T-helper 1 cell treated with Interleukin-12 subunit alpha and Interleukin-12 subunit beta and Interleukin-4 antibody, amounts not matched to agents 30 μg/mL and 1 μg/mL, for 36 hours (primary cell): ENCODE measurements at regions not wholly inside any gene's neighbourhood (a gene's known extent, or its start where the extent isn't known, plus 50 kb on each side); places are given as distances from the start of the nearest gene placed in this dataset.
"Not testable (repeated sequence)": the region's sequence is repeated elsewhere in the genome, so short reads cannot be mapped to it uniquely, and the experiment has no call there.

ENCODE experiments used
- H3K27ac Mint-ChIP-seq: one replicate; pipeline ENCODE4 v1.8.0; 2021; ENCODE audit warnings: mild to moderate bottlenecking, mixed read lengths
- H3K27me3 Mint-ChIP-seq: one replicate; pipeline ENCODE4 v1.8.0; 2021; ENCODE audit warnings: low read depth, mixed read lengths
- H3K36me3 Mint-ChIP-seq: one replicate; pipeline ENCODE4 v1.8.0; 2021; ENCODE audit warnings: low read depth, mixed read lengths
- H3K4me1 Mint-ChIP-seq: one replicate; pipeline ENCODE4 v1.8.0; 2021; ENCODE audit warnings: low read depth, mixed read lengths
- H3K4me3 Mint-ChIP-seq: one replicate; pipeline ENCODE4 v1.8.0; 2021; ENCODE audit warnings: mild to moderate bottlenecking, moderate library complexity, mixed read lengths
- H3K9me3 Mint-ChIP-seq: one replicate; pipeline ENCODE4 v1.8.0; 2021; ENCODE audit warnings: mixed read lengths

DNA sequence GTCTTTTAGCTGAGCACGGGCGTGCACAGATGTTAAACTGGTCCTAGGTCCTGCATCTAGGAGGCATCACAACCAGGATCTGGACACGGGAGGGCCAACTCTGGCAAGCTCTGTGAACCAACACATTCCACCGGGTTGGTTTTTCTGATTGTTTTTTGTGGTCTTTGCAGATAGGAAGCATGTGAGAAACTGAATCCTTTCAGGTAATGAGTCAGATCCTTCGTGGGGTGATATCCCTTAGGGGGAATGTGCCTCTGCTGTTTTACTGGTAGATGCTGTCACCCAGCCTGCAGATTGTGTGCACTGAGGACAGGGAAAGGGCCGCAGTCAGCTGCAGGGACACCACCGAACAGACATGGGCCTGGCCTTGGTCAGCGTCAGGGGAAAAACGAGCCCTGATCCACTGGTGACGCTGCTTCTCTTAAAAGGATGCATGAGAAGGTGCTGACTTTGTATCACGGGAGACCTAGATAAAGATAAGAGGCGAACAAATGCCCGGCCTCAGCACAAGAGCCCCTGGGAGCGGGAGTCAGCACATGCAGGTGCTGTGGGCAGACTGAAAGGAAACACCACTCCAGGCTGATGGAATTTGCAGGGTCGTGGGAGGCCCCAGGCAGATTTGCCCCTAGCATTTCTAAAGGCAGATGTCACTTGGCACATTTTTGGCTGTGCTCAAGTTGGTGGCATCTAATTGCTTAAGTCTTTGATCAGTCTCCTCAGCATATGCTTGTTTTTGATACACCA, 51.1 kb downstream of the DOP1B start:
- H3K4me3 Mint-ChIP-seq: no peak overlapping the region
- no peak overlapping the region for H3K27ac Mint-ChIP-seq
- no peaks in the 10 kb centered on the region for H3K27me3 Mint-ChIP-seq
- H3K4me1 Mint-ChIP-seq: peaks cover 25% of the 10 kb centered on the region
- H3K9me3 Mint-ChIP-seq: no peaks in the 10 kb centered on the region
- H3K36me3 Mint-ChIP-seq: peaks cover 11% of the 10 kb centered on the region

DNA sequence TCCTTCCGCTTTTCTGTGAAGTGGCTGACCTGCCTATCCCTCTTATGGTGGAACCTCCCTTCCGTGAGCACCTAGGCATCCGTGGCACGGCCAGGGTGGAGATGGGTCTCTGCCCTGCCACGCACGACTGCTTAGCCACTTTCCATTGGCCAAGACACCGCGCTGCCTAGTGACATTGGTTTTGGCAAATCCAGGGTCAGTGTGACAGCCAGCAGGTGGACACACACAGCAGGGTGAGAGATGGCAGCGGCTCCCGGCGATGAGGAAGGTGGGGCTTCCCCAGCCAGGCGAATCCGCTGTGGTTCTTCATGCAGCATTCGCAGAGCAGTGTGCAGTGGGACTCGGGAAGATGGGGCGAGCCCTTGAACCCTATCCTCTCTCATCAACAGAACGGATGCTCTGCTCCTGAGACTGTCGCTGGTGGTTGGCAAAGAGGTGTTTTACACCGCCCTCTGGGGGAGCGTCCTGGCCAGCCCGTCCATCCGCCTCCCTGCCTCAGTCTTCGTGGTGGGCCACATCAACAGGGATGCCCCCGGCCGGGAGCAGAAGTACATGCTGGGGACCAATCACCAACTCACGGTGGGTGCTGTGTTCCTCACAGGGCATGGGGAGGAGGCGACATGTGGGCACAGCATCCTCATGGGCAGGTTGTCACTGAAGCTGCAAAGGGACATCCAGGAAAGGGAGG, 51.8 kb downstream of the DOP1B start:
- Mint-ChIP-seq H3K4me3 (no peak overlapping the region), H3K36me3 (peaks cover 8% of the 10 kb centered on the region), H3K4me1 (peaks cover 18% of the 10 kb centered on the region), H3K27me3 (no peaks in the 10 kb centered on the region), H3K9me3 (no peaks in the 10 kb centered on the region), H3K27ac (no peak overlapping the region)

DNA sequence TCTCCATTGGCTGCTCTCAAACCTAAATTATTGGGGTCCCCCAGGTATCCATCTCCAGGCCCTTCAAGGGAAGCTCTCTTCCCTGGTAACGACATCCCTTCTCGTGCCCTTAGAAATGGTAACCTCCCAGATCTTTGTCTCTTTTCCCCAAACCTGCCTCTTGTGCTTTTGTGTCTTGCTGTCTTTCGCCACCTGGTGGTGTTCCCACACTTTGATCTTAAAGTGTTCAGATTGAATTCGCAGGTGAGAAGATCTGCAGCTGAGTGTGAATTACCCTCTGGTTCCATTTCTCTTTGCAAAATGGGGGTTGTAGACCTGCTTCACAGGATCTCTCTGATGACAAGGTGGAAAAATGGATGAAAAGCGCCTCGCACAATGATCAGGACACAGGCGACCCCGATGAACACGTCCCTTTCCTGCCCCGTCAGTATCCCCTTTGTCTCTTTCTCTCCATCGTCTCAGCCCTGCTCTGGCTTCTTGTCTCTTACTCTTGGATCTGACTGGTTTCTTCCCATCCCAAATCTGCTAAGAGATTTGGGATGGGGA, 53.1 kb downstream of the DOP1B start:
- no peak overlapping the region for H3K4me3 Mint-ChIP-seq
- peaks cover 13% of the 10 kb centered on the region for H3K36me3 Mint-ChIP-seq
- H3K27ac Mint-ChIP-seq: peak overlapping the region; percentile 22

DNA sequence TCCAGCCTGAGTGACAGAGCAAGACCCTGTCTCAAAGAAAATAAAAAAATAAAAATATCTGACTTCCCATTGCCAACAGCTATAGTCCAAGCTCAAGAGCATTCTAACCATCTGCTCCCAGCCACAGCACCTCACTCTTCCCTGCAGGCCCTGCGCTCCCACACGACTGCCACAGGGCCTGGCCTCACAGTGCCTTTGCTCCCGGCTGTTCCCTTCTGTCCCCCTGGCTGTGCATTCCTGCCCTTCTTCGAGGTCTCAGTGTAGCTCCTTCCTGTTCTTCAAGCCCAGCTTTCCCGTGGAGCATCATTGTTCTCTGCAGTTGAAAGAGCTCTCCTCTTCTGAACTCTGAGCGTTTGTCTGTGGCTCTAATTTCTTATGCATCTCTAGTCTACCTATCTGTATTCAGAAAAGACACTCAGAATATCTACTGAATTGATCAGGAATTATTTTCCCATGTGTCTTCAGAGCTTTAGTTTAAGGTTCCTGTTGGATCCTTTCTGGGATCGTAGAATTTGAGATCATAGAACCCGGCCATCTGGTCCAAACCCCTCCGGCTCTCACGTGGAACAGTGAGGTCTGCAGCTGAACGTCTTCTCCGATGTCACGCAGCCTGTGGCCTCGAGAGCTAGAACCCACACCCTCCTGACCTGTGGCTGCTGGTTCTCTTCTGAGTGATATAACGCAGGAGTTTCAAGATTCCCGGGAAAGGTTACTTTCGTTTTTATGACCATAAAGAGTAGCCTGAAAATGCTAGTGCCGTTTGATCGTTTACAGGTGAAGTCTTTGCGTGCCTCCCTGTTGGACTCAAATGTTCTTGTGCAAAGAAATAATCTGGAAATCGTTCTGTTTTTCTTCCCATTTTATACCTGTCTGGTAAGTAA, 54.4 kb downstream of the DOP1B start:
- Mint-ChIP-seq H3K9me3 (no peaks in the 10 kb centered on the region), H3K4me3 (no peak overlapping the region), H3K4me1 (peaks cover 11% of the 10 kb centered on the region), H3K36me3 (peaks cover 13% of the 10 kb centered on the region), H3K27ac (no peak overlapping the region), H3K27me3 (no peaks in the 10 kb centered on the region)

More for the DNA sequence above, 53.1 kb downstream of the DOP1B start:
- Mint-ChIP-seq H3K27me3 (no peaks in the 10 kb centered on the region), H3K4me1 (peaks cover 11% of the 10 kb centered on the region), H3K9me3 (no peaks in the 10 kb centered on the region)

DNA sequence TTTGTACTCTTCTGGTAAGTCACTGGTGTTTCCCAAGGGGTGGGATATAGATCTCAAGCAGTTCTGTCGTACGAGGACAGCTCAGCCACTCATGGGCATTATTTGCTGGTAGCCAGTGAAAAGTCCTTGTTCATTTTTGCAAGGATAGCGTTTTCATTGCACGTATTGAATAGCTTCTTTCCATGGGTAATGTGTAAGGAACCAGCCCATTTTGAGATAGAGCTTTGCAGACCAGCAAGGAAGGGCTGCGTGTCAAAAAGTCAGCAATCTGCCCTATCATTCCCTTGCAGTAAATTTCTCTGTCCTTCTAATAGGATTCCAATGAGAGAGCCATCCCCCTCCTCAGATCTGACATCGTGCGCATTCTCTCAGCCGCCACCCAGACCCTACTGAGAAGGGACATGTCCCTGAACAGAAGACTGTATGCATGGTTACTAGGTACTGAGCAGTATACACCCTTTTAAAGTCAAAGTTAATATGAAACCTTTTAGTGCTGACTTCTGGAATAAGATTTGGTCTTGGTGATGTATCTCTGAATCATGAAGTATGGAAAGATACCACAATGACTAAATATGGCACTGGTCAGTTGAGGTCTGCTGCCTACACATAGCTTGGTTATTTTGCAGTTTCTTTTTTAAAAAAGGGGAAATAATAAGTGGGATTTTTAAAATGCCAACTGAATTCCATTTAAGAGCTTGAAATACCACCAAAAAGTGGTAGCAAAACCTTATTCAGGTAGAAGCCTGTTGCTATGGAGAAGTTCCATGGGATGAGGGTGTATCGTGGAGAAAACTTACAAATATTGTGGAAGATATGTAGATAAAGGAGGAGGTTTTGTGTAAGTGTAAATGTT, 55.3 kb downstream of the DOP1B start:
- H3K27ac Mint-ChIP-seq: no peak overlapping the region
- H3K4me3 Mint-ChIP-seq: no peak overlapping the region
- peaks cover 13% of the 10 kb centered on the region for H3K36me3 Mint-ChIP-seq
- H3K27me3 Mint-ChIP-seq: no peaks in the 10 kb centered on the region
- H3K4me1 Mint-ChIP-seq: peaks cover 9% of the 10 kb centered on the region
- no peaks in the 10 kb centered on the region for H3K9me3 Mint-ChIP-seq

- Mint-ChIP-seq H3K9me3 (no peaks in the 10 kb centered on the region), H3K4me3 (no peak overlapping the region), H3K27ac (no peak overlapping the region), H3K4me1 (peaks cover 8% of the 10 kb centered on the region), H3K27me3 (no peaks in the 10 kb centered on the region), H3K36me3 (peaks cover 18% of the 10 kb centered on the region)
Observed at GRCh38 chr21:36212513-36212780, 55.8 kb downstream of the DOP1B start.

GRCh38 chr21:36214561-36214960, 57.9 kb downstream of the DOP1B start:
- Mint-ChIP-seq H3K9me3 (no peaks in the 10 kb centered on the region), H3K27me3 (no peaks in the 10 kb centered on the region), H3K4me3 (no peak overlapping the region), H3K4me1 (peaks cover 1% of the 10 kb centered on the region), H3K27ac (no peak overlapping the region), H3K36me3 (peaks cover 22% of the 10 kb centered on the region)

GRCh38 chr21:36217743-36218142, 61.1 kb downstream of the DOP1B start:
- no peaks in the 10 kb centered on the region for H3K4me1 Mint-ChIP-seq
- peaks cover 18% of the 10 kb centered on the region for H3K36me3 Mint-ChIP-seq
- H3K27me3 Mint-ChIP-seq: no peaks in the 10 kb centered on the region

DNA sequence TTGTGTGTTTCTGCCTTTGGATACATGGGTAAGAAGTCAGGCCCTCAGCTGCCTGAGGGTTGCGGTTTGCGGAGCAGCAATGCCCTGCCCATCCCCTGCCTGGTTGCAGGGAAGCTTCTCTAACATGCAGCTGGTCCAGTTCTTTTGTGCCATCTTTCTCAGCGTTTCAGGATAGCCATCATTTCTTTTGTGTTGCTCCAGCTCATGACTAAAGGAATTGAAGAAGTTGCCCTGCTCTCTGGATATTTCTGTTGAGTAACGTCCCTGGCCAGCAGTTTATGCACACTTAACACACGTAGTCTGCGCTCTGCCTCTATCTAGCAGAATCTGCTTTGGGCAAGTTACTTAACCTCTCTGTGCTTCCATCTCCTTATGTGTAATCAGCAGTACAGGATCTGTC, 62.1 kb downstream of the DOP1B start:
- no peaks in the 10 kb centered on the region for H3K9me3 Mint-ChIP-seq
- H3K36me3 Mint-ChIP-seq: peaks cover 19% of the 10 kb centered on the region
- H3K4me1 Mint-ChIP-seq: no peaks in the 10 kb centered on the region
- no peak overlapping the region for H3K27ac Mint-ChIP-seq
- H3K4me3 Mint-ChIP-seq: no peak overlapping the region
- H3K27me3 Mint-ChIP-seq: no peaks in the 10 kb centered on the region

More at GRCh38 chr21:36217743-36218142, 61.1 kb downstream of the DOP1B start:
- Mint-ChIP-seq H3K4me3 (no peak overlapping the region), H3K27ac (no peak overlapping the region), H3K9me3 (no peaks in the 10 kb centered on the region)

DNA sequence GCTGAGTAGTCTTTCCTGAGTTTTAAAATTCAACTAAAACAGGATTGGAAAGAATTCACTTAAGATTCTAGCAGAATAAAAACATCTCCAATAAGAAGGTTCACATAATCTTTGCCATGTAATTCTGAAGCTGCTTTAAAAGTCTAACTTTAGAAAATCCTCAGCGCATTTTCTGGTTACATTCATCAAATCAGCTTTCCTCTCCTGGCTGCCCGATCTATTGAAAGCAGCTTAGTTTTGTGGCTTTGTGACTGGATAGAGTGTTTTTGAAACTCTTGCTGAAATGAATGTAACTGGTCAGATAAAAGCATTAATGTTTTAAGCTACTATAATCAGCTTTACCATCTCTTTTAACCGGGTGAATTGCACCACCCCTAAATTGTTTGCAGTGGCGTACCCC, 66.8 kb downstream of the DOP1B start:
- H3K27ac Mint-ChIP-seq: no peak overlapping the region
- H3K27me3 Mint-ChIP-seq: no peaks in the 10 kb centered on the region
- H3K4me3 Mint-ChIP-seq: no peak overlapping the region
- H3K4me1 Mint-ChIP-seq: no peaks in the 10 kb centered on the region
- peaks cover 8% of the 10 kb centered on the region for H3K36me3 Mint-ChIP-seq
- H3K9me3 Mint-ChIP-seq: no peaks in the 10 kb centered on the region

GRCh38 chr21:36229181-36229580, 72.6 kb downstream of the DOP1B start:
- Mint-ChIP-seq H3K9me3 (no peaks in the 10 kb centered on the region), H3K27ac (no peak overlapping the region), H3K4me3 (no peak overlapping the region), H3K36me3 (peaks cover 3% of the 10 kb centered on the region), H3K27me3 (no peaks in the 10 kb centered on the region), H3K4me1 (peaks cover 6% of the 10 kb centered on the region)

DNA sequence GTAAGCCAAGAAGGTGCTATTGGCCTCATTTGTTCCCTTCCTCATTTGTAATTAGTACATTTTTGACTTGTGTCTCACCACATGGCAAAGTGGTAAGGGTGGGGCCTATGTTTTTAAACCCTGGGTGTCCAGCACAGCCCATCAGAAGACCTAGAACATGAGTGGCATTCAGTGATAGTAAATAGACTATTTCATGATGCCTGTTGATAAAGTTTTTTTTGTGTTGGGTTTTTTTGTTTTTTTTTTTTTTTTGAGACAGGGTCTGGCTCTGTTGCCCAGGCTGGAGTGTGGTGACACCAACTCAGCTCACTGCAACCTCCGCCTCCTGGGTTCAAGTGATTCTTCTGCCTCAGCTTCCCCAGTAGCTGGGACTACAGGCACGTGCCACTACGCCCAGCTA, 74.8 kb downstream of the DOP1B start:
- not testable (repeated sequence) for H3K36me3 Mint-ChIP-seq, H3K4me3 Mint-ChIP-seq, H3K9me3 Mint-ChIP-seq, H3K4me1 Mint-ChIP-seq, H3K27me3 Mint-ChIP-seq, H3K27ac Mint-ChIP-seq

- peaks cover 3% of the 10 kb centered on the region for H3K36me3 Mint-ChIP-seq
- H3K27me3 Mint-ChIP-seq: no peaks in the 10 kb centered on the region
- H3K27ac Mint-ChIP-seq: no peak overlapping the region
- no peak overlapping the region for H3K4me3 Mint-ChIP-seq
- H3K9me3 Mint-ChIP-seq: no peaks in the 10 kb centered on the region
- peaks cover 7% of the 10 kb centered on the region for H3K4me1 Mint-ChIP-seq
Observed at GRCh38 chr21:36232641-36233040, 76.0 kb downstream of the DOP1B start.

- no peak overlapping the region for H3K4me3 Mint-ChIP-seq
- H3K4me1 Mint-ChIP-seq: peaks cover 7% of the 10 kb centered on the region
- no peaks in the 10 kb centered on the region for H3K27me3 Mint-ChIP-seq
- no peak overlapping the region for H3K27ac Mint-ChIP-seq
- H3K36me3 Mint-ChIP-seq: peaks cover 3% of the 10 kb centered on the region
- H3K9me3 Mint-ChIP-seq: no peaks in the 10 kb centered on the region
Observed at GRCh38 chr21:36235058-36235582, 78.5 kb downstream of the DOP1B start.
